A673 (cell line): ENCODE measurements at regions not wholly inside any gene's neighbourhood (a gene's known extent, or its start where the extent isn't known, plus 50 kb on each side); places are given as distances from the start of the nearest gene placed in this dataset.
"Not testable (repeated sequence)": the region's sequence is repeated elsewhere in the genome, so short reads cannot be mapped to it uniquely, and the experiment has no call there.

Experiments
- BruUV-seq: library from RNA; stranded (reverse); fragments of 400-500 nt; replicated peaks from 2 replicates; lab custom pipeline; 2021; lab: Mats Ljungman, UMichigan
- CTCF ChIA-PET: fragments of 300-600 bp; sonication (Branson Sonifier 250); formaldehyde crosslinking; loops from one replicate; lab custom pipeline; 2022; ENCODE audit warnings: antibody characterized with exemption; lab: Charles Lee
- POLR2A ChIA-PET: fragments of 300-600 bp; sonication (Branson Sonifier 250); formaldehyde crosslinking; loops from one replicate; lab custom pipeline; 2022; ENCODE audit warnings: antibody characterized with exemption; ENCODE audit not compliant: low non-redundant PET; lab: Charles Lee
- DNase-seq: peaks from one replicate; pipeline ENCODE4 v3.0.0-alpha.2; 2015; ENCODE audit warnings: low spot score
- H3K27ac ChIP-seq: fragments of 200-600 bp; sonication (generic); 2 replicates; pipeline ENCODE4 v1.5.1; 2016; ENCODE audit warnings: mixed run types, low read depth, mild to moderate bottlenecking, mixed read lengths, antibody characterized with exemption, low read length; ENCODE audit not compliant: poor library complexity, severe bottlenecking
- H3K27me3 ChIP-seq: fragments of 200-600 bp; sonication (generic); replicated peaks from 2 replicates; pipeline ENCODE4 v1.6.1; 2017; ENCODE audit warnings: mixed run types, low read depth, mild to moderate bottlenecking, mixed read lengths, antibody characterized with exemption, low read length; ENCODE audit not compliant: insufficient read depth, poor library complexity
- H3K36me3 ChIP-seq: fragments of 200-600 bp; sonication (generic); 2 replicates; pipeline ENCODE4 v1.6.1; 2016; ENCODE audit warnings: mixed run types, mild to moderate bottlenecking, mixed read lengths, antibody characterized with exemption, low read length; ENCODE audit not compliant: insufficient read depth, poor library complexity, severe bottlenecking
- H3K4me1 ChIP-seq: fragments of 200-600 bp; sonication (generic); 2 replicates; pipeline ENCODE4 v1.6.1; 2017; ENCODE audit warnings: mixed run types, mild to moderate bottlenecking, mixed read lengths, antibody characterized with exemption, low read length; ENCODE audit not compliant: insufficient read depth, poor library complexity, severe bottlenecking
- H3K4me3 ChIP-seq: fragments of 200-600 bp; sonication (generic); 2 replicates; pipeline ENCODE4 v1.5.1; 2016; ENCODE audit warnings: low read depth, mixed run types, mild to moderate bottlenecking, mixed read lengths, low read length; ENCODE audit not compliant: poor library complexity, severe bottlenecking
- H3K9me3 ChIP-seq: fragments of 200-600 bp; sonication (generic); 2 replicates; pipeline ENCODE4 v1.6.1; 2016; ENCODE audit warnings: mixed run types, low read depth, mild to moderate bottlenecking, mixed read lengths, antibody characterized with exemption, low read length; ENCODE audit not compliant: poor library complexity, severe bottlenecking
- EZH2 ChIP-seq: fragments of 200-600 bp; sonication (generic); IDR thresholded peaks from 2 replicates; pipeline ENCODE4 v1.6.1; 2017; ENCODE audit warnings: borderline replicate concordance, low read depth, mild to moderate bottlenecking, mixed read lengths, antibody characterized with exemption, low read length; ENCODE audit not compliant: poor library complexity, severe bottlenecking
- intact Hi-C: fragments of 100-400 bp; cut with micrococcal nuclease; formaldehyde crosslinking; loops from one replicate; pipeline ENCODE4 v1.10.0; 2022; ENCODE audit not compliant: unreplicated experiment
- TF ChIP-seq, protein P1 (sequence below): fragments of 300-800, 200-600 bp; sonication (generic); conservative IDR thresholded peaks from 2 replicates; pipeline ENCODE4 v1.5.1; 2017; ENCODE audit warnings: low read depth, mild to moderate bottlenecking, antibody characterized with exemption, low read length, moderate library complexity, mixed read lengths

DNA sequence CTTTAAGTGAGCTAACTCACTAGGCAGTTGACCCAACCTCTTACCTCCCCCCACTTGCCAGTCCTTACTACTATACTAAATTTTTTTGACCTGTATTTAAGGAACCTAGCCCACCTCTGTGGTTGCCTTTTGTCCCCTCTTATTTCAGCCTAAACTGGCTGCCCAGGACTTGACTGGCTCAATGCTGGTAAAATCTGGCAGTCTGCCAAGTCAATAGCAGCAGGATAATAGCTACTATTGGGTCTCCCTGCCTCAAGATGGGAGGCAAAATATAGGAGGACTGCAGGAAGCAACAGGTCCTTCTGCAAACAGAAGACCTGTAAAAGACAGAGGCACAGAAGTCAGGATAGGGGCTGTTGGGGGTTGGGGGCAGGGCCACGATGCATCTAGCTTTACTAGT lies 144.2 kb upstream of the POGK start:
- Histone ChIP-seq H3K27ac (no peak overlapping the region), H3K36me3 (no peaks in the 10 kb centered on the region), H3K27me3 (no peaks in the 10 kb centered on the region), H3K4me1 (no peaks in the 10 kb centered on the region), H3K4me3 (no peak overlapping the region), H3K9me3 (no peaks in the 10 kb centered on the region)
- no peak for TF ChIP-seq EZH2
- TF ChIP-seq, protein P1, sequence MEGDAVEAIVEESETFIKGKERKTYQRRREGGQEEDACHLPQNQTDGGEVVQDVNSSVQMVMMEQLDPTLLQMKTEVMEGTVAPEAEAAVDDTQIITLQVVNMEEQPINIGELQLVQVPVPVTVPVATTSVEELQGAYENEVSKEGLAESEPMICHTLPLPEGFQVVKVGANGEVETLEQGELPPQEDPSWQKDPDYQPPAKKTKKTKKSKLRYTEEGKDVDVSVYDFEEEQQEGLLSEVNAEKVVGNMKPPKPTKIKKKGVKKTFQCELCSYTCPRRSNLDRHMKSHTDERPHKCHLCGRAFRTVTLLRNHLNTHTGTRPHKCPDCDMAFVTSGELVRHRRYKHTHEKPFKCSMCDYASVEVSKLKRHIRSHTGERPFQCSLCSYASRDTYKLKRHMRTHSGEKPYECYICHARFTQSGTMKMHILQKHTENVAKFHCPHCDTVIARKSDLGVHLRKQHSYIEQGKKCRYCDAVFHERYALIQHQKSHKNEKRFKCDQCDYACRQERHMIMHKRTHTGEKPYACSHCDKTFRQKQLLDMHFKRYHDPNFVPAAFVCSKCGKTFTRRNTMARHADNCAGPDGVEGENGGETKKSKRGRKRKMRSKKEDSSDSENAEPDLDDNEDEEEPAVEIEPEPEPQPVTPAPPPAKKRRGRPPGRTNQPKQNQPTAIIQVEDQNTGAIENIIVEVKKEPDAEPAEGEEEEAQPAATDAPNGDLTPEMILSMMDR, result no peak
- ChIA-PET POLR2A (no interaction called here), CTCF (no interaction called here)
- peak; percentile 1 for DNase-seq
- intact Hi-C loops, result no loop called here
- BruUV-seq, result no TSS peak

DNA sequence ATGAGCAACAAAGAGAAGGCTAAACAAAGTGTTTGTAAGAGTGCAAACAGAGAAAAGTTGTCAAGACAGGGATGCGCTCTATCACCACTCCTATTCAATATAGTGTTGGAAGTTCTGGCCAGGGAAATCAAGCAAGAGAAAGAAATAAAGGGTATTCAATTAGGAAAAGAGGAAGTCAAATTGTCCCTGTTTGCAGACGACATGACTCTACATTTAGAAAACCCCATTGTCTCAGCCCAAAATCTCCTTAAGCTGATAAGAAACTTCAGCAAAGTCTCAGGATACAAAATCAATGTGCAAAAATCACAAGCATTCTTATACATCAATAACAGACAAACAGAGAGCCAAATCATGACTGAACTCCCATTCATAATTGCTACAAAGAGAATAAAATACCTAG lies 143.4 kb upstream of the POGK start:
- H3K27ac ChIP-seq, H3K4me3 ChIP-seq, H3K36me3 ChIP-seq, DNase-seq, intact Hi-C loops, POLR2A ChIA-PET, H3K4me1 ChIP-seq, BruUV-seq, H3K9me3 ChIP-seq, H3K27me3 ChIP-seq, CTCF ChIA-PET: not testable (repeated sequence)

DNA sequence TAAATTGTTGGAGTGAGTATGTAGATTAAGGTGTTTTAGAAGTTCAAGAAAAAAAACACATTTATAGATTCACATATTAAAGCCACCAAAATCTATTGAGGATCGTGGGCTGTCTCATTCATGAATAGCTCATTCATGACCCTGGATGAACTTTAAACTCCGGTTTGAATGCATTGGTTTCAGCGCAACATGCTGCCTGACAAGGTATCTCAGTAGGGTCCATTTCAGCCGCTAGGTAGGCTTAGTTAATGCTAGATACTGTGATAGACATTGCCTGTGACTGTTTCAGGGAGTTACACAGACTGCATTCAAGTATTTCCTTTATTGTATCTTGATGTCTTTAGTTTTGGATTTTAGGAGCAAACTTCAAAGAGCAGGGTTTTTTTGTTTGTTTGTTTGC lies 140.5 kb upstream of the POGK start:
- intact Hi-C loops, result no loop called here
- Histone ChIP-seq H3K4me3 (no peak overlapping the region), H3K9me3 (no peaks in the 10 kb centered on the region), H3K27ac (no peak overlapping the region), H3K27me3 (peaks cover 21% of the 10 kb centered on the region), H3K36me3 (no peaks in the 10 kb centered on the region), H3K4me1 (no peaks in the 10 kb centered on the region)
- BruUV-seq, result no TSS peak
- POLR2A ChIA-PET, result interaction anchor here (0.5 kb wide), 1 partner anchor 674 kb away, joined by 3 read pairs; no protein-coding TSS in a partner anchor
- DNase-seq, result no peak
- CTCF ChIA-PET, result no interaction called here
- TF ChIP-seq EZH2, result no peak
- TF ChIP-seq, protein P1, result no peak

DNA sequence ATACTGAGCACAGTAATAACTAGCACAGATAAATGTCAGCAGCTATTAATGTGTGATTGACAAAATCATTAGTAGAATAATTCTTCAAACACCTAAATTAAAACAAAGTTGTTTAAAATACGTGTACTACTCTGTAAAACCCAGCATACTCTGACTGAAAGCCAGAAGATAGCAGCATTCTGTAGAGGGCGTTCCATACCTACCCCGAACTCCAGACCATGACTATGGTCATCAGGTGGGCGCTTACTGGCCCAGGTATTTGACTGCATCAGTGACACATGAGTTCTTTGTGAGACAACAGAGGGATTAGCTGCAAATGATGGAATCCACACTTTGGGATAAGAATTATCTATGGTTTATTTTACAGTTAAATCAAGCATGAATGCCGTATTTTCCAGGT lies 139.7 kb upstream of the POGK start:
- ChIA-PET POLR2A (no interaction called here), CTCF (no interaction called here)
- BruUV-seq, result no TSS peak
- no peak for DNase-seq
- no peaks in the 10 kb centered on the region for H3K9me3 ChIP-seq
- no peaks in the 10 kb centered on the region for H3K36me3 ChIP-seq
- TF ChIP-seq, protein P1, result no peak
- no peak for TF ChIP-seq EZH2
- peaks cover 26% of the 10 kb centered on the region for H3K27me3 ChIP-seq
- H3K4me3 ChIP-seq, result no peak overlapping the region
- no peak overlapping the region for H3K27ac ChIP-seq
- no peaks in the 10 kb centered on the region for H3K4me1 ChIP-seq
- intact Hi-C loops, result no loop called here
